Dermis microvascular lymphatic vessel endothelial cell (primary cell): ENCODE measurements at regions not wholly inside any gene's neighbourhood (a gene's known extent, or its start where the extent isn't known, plus 50 kb on each side); places are given as distances from the start of the nearest gene placed in this dataset.
"Not testable (repeated sequence)": the region's sequence is repeated elsewhere in the genome, so short reads cannot be mapped to it uniquely, and the experiment has no call there.

Source experiments
- DNase-seq, 2 donors: peaks; one replicate each; pipeline versions ENCODE4 v3.0.0 to v3.0.0-alpha.2; 2010; ENCODE audit warnings: low read depth in 2 of 2

DNA sequence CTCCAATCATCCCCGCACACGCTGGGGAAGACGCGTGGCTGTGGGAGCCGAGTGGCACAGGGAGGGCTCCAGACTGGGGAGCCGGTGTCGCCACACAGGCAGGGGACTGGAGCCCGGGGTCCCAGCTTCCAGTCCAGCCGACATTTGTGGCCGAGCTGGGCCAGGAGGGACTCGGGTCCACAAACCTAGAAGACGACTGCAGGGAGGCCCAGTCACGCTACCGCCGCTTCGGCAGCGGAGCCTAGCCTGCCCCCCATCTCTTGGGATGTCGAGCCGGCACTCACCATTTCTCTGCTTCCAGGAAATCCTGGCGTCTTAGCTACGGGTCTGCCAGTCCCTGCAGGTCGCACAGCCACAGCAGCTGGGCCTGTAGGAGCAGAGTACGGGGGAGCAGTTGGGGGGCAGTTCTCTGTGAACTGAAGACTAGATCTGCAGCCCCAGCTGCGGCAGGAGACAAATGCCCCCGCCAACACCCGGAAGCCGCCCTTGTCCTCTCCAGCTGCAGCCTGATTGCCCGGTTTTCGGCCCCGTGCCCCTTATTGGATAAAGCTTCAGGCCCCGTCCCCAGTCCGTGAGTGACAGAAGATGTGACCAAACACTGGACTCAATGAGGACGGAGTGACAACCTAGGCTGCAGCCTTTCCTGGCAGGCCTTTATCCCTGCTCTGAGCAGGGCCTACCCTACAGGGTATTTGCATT lies 270.7 kb downstream of the ZNF33B start:
- DNase-seq = peak; percentile 57 to 96

DNA sequence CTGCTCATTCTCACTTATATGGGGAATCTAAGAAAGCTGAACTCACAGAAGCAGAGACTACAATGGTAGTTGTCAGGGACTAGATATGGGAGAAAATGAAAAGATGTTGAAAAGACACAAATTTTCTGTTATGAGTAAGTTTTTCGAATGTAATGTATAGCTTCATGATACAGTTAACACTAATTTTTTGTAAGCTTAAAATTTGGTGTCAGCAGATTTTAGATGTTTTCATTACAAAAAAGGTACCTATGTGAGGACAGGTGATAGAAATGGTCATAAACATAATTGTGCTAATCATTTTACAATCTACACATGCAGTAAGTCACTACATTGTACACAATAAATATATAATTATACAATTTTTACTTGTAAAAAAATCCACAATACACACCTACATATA lies 286.6 kb downstream of the ZNF33B start:
- no peak for DNase-seq

DNA sequence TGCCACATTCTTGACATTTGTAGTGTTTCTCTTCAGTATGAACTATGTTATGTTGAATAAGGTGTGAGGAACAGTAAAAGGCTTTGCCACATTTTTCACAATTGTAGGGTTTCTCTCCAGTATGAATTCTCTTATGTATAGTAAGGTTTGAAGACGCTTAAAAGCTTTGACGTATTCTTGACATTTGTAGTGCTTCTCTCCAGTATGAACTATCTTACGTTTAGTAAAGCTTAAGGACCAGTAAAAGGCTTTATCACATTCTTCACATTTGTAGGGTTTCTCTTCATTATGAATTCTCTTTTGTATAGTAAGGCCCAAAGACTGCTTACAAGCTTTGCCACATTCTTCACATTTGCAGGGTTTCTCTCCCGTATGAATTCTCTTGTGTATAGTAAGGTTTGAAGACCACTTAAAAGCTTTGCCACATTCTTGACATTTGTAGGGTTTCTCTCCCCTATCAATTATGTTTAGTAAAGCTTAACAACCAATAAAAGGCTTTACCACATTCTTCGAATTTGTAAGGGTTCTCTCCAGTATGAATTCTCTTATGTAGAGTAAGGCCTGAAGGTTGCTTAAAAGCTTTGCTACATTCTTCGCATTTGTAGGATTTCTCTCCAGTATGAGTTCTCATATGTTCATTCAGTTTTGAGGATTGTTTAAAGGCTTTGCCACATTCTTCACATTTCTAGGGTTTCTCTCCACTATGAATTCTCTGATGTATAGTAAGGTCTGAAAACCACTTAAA lies 301.6 kb downstream of the ZNF33B start:
- DNase-seq = not testable (repeated sequence)

DNA sequence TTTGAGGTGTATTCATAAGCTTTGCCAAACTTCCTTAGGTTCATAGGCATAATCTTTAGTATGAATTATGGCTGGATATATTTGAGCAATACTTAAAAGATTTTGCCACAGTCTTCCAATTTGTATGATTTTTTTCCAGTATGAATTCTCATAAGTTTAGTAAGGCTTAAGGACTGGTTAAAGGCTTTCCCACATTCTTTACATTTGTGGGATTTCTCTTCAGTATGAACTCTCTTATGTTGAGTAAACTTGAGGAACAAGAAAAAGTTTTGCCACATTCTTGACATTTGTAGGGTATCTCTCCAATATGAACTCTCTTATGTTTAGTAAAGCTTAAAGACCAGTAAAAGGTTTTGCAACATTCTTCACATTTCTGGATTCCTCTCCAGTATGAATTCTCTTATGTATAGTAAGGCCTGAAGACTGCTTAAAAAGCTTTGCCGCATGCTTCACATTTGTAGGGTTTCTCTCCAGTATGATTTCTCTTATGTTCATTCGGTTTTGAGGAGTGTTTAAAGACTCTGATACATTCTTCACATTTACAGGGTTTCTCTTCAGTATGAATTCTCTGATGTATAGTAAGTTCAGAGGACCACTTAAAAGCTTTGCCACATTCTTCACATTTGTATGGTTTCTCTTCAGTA lies 302.6 kb downstream of the ZNF33B start:
- DNase-seq = not testable (repeated sequence)

DNA sequence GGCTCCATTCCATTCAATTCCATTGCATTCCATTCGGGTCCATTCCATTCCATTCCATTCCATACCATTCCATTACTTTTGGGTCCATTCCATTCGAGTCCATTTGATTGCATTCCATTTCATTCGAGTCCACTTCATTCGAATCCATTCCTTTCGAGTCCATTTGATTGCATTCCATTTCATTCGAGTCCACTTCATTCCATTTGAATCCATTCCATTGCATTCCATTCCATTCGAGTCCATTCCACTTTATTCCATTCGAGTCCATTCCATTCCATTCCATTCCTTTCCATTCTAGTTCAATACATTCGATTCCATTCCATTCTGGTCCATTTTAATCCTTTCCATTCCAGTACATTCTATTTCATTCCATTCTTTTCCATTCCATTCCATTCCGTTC lies 334.0 kb downstream of the ZNF33B start:
- DNase-seq = no peak

DNA sequence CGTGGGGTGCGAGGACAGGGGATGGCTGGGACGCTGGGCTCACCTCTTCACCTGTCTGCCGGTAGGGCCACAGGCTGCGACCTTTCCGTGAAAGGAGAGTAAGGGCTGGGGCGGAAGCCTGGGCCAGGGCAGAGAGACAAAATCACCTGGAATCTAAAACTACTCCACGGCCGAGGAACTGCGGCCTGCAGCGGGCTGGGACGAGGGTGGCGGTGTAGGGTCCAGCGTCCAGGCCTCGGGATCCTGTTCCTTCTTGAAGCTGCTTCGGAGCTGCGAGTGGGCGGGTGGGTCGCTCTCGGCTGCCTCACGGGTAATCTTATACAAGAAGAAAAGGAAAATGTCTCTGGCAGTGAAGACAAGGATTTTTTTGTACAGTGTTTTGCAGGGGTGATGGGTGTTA lies 356.5 kb downstream of the ZNF33B start:
- DNase-seq = not testable (repeated sequence)

DNA sequence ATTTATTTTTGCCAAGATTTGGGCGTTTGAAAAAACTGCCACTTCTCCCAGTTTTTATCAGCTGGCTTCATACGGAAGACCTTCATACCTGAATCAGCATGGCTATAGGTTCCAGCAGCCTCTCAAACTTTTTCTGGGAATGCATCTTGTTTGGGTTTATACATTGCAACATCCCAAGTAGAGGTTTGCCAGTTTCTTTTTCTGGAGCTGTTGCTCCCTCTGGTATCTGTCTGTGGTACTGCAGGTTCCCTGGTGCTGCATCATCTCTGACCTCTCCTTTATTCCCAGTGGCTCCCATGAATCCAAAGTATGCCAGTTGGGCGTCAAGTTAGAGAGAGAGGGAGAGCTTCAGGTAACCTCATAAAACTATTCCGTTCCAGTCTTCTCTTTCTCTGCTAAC lies 368.6 kb downstream of the ZNF33B start:
- DNase-seq = not testable (repeated sequence)

DNA sequence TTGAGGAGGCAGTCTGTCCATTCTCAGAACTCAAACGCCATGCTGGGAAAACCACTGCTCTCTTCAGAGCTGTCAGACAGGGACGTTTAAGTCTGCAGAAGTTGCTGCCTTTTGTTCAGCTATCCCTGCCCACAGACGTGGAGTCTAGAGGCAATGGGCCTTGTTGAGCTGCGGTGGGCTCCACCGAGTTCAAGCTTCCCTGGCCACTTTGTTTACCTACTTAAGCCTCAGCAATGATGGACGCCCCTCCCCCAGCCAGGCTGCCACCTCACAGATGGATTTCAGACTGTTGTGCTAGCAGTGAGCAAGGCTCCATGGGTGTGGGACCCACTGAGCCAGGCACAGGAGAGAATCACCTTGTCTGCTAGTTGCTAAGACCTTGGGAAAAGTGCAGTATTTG lies 375.1 kb downstream of the ZNF33B start:
- not testable (repeated sequence) for DNase-seq

DNA sequence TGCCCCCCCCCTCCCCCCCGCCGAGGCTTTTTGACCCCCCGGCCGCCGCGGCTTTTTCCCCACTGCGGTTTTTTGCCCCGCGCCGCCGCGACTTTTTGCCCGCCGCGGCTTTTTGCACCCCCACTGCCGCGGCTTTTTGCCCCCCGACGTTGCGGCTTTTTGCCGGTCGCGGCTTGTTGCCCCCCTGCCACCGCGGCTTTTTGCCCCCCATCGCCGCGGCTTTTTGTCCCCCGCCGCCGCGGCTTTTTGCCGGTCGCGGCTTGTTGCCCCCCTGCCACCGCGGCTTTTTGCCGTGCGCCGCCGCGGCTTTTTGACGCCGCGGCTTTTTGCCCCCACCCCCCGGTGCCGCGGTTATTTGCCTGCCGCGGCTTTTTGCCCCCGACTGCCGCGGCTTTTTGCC lies 395.4 kb downstream of the ZNF33B start:
- not testable (repeated sequence) for DNase-seq

DNA sequence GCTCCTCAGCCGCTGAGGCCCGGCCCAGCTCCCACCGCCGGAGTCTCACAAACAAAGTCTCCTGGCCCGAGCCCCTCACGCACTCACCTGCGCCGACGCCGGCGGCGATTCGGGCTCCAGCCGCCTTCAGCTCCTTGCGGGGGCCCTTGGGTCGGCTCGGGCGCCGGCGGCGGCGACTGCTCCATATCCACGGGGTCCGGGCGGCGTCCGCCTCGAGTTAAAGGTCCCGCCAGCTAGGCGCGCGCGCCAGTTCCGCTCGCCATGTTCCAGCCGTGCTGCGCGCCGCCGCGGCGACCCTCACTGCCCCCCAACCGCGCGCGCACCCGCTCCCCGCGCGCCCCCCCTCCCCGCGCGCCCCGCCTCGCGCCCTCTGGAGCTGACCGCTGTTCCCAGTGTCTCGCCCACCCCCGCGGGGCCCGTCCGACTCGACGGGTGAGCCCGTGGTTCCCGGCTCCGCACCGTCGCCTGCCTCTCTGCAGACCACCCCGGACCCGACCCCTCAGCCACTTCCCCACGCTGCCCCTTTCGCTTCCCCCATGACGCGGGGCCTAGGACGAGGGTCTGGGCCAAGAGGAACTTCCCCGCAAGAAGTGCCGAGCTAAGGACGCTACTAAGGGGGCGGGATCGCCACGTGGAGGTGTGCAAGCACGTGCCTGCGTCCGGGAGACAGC lies 396.1 kb downstream of the ZNF33B start:
- no peak for DNase-seq

DNA sequence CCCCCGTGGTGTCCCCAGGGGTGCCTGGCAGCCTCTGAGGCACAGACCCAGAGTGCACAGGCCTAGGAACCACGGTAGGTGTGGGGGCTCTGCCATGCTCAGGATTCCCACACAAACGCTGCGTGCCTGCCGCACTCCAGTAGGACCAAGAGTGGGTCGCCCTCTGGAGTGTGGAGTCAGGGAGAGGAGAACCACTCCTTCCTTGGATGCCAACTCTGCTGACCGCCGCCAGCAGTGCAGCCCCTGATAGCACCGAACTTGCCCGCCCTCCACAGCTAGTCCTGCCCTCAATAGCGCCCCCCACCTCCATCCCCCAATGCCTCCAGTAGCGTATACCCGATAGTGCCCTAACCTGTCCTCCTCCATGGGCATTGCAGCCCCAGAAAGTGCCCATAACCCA lies 402.0 kb downstream of the ZNF33B start:
- DNase-seq = not testable (repeated sequence)

DNA sequence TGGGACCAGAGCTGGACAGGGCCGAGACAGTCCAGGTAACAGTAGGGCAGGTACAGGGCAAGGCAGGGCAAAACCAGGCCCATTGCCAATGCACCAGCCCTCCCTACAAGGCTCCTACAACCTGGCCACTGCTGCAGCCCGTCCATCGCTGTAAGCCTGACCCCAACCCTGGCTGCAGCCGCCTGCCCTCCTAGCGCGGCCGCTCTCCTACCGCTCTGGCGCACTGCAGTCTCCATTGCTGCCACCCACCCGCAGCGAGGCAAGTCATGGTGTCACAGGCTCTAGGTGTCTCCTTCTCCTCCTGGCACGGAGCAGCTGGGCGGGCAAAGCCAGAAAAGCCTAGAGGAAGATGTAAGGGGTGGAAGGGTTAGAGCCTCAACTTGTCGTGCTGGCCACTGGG lies 402.6 kb downstream of the ZNF33B start:
- DNase-seq = not testable (repeated sequence)

DNA sequence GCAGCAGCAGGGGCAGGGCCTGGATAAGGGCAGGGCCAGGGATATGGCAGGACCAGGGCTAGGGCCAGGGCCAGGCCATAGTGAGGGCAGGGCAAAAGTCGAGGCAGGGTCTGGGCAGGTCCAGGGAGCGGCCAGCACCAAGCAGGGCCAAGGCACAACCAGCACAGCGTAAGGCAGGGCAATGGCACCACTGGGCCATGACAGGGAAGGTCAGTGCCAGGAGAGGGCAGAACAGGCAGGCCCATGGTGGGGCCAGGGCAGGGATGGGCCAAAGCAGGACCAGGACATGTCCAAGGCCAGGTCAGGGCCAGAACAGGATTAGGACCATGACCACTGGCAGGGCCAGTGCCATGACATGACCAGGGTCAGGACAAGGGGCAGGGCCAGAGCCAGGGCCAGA lies 403.1 kb downstream of the ZNF33B start:
- not testable (repeated sequence) for DNase-seq

DNA sequence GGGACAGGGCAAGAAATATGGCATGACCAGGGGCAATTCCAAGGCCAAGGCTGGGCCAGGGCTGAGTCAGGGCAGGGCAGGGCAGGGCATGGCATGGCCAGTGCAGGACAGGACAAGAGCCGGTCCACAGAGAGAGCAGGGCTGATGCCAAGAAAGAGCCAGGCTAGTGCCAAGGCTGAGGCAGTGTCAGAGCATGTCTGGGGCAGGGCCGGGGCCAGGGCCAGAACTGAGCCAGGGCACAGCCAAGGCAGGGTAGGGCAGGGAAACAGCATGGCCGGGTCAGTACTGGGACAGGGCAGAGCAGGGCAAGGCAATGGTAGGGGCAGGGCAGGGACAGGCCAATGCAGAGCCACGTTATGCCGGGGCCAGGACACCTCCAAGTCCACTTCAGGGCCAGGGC lies 403.9 kb downstream of the ZNF33B start:
- not testable (repeated sequence) for DNase-seq

DNA sequence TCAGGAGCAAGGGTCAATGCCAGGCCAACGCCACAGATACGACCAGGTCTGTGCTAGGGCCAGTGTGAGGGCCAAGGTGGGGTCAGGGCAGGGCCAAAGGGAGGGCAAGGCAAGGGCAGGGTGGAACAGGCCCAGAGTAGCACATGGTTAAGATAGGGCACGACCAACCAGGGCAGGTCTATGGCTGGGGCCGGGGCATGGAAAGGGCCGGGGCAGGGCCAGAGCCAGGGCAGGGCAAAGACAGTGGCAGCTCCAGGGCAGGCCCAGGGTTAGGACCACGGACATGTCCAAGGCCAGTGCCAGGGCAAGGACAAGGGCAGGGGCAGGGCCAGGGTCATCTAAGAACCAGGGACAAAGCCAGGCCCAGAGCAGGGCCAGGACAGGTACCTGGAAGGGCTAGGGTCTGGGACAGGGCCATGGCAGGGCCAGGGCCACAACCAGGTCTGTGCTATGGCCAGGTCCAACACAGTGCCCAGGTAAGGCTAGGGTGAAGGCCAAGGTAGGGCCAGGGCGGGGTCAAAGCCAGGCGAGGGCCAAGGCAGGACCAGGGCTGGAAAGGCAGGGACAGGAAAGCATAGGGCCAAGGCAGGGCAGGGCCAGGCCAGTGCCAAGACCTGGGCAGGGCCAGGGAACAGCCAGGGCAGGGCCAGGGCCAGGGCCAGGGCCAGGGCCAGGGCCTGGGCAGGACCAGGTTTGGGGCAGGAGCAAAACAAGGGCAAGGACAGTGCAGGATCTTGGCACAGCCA lies 404.7 kb downstream of the ZNF33B start:
- DNase-seq = not testable (repeated sequence)

DNA sequence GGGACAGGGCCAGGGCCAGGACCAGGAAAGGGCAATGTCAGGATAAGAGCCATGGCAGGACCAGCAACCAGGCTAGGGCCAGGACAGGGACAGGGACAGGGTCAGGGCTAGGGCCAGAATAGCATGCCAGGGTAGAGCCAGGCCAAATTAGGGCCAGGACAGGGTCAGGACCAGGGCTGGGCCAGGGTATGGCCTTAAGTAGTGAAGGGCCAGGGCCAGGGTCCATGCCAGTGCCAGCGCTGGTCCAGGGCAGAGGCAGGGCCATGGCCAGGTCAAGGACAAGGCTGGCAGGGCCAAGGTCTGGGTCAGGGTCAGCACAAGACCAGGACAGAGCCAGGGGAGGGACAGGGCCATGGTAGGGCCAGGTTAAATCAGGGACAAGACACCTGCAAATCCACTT lies 405.4 kb downstream of the ZNF33B start:
- not testable (repeated sequence) for DNase-seq

DNA sequence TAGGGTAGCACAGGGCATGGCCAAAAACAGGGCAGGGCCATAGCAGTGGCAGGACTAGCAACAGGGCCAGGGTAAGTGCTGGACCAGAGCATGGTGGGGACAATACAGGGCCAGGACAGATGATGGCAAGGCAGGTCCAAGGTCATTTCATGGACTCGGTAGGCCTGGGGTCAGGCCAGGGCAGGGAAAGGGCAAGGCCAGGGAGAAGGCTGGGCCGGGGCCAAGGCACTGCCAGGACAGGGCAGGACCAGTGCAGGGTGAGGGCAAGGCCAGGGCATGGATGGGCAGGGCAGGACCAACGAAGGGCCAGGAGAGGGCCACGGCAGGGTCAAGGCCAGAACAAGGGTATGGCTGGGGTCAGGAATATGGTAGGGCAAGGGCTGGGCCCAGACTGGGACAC lies 407.6 kb downstream of the ZNF33B start:
- DNase-seq = not testable (repeated sequence)

DNA sequence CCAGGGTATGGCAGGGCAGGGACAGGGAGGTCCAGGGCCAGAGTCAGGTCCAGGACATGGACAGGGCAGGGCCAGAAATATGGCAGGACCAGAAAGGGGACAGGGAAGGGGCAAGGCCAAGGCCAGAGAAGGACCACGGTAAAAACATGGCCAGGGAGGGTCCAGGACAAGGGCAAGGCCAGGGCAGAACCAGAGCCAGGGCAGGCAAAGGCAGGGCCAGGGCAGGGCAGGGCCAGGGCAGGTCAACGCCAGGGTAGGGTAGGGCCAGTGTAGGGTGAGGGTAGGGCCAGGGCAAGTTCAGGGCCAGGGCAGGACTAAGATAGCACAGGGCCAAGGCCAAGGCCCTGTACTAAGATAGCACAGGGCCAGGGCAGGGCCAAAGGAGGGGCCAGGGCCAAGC lies 408.3 kb downstream of the ZNF33B start:
- not testable (repeated sequence) for DNase-seq

DNA sequence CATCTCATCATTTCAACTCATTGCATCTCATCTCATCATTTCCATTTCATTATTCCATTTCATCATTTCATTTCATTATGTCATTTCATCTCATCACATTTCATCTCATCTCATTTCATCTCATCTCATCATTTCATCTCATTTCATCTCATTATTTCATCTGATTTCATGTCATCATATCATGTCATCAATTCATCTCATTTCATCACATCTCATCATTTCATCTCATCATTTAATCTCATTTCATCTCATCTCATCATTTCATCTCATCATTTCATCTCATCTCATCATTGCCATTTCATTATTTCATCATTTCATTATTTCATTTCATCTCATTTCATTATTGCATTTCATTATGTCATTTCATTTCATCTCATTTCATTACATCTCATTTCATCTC lies 410.5 kb downstream of the ZNF33B start:
- DNase-seq = not testable (repeated sequence)

DNA sequence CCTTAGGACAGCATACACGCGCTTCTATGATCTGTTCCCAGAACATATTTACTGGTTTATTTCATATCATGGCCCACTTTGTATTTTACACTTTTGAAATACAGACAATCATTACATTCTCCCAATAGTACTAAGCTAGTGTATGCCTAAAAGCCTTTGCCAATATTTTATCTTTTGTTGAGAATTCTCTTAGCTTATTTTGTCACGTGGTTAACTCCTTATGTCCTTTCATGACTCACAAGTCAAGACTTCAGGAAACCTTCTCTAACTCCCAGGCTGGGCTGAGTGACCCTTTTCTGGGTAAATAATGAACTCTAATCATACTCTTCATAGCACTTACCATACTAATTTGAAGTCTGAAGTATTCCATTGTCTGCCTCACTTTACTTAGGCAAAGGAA lies 444.8 kb downstream of the ZNF33B start:
- DNase-seq = not testable (repeated sequence)

DNA sequence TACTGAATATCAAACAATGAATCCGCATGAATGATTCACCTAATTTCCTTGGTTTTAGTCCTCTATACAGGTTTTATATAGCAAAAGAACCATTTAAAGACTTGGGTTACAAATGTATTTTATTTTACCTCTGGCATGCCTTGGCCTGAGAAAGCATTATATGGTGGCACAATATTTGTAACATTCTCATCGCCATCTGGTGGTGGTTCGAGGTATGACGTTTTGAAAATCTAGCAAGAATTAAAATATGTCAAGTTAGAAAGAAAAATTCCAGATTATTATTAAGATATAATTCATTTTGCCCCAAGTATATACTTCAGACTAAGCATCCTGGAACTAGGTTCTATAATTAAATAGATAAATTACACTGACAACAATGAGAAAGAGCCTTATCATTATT lies 445.9 kb downstream of the ZNF33B start:
- peak; percentile 9 to 24 for DNase-seq
